ENCODE measurements at regions not wholly inside any gene's neighbourhood (a gene's known extent, or its start where the extent isn't known, plus 50 kb on each side); places are given as distances from the start of the nearest gene placed in this dataset.

DNA sequence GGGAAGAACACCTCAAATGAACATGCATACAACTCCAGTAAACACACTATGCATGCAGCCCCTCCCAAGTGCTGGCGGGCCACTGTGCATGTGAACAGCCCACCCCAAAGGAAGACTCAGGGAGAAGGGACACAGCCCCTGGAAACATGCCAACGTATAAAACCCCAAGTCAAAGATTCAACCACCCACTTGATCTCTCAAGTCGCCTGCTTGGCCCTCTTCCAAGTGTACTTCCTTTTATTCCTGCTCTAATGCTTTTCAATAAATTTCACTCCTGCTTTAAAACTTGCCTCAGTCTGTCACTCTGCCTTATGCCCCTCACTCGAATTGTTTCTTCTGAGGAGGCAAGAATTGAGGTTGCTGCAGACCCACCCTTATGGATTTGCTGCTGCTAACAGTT lies 139.1 kb downstream of the C1D start:
- DNase-seq: no peak

- no peak for DNase-seq
Measured at GRCh38 chr2:67927501-67927900, 135.3 kb downstream of the C1D start.

- DNase-seq: no peak
Measured at GRCh38 chr2:67930156-67930555, 132.6 kb downstream of the C1D start.

GRCh38 chr2:67936969-67937368 lies 125.8 kb downstream of the C1D start:
- no peak for DNase-seq

GRCh38 chr2:67938053-67938452 lies 124.8 kb downstream of the C1D start:
- no peak for DNase-seq

DNA sequence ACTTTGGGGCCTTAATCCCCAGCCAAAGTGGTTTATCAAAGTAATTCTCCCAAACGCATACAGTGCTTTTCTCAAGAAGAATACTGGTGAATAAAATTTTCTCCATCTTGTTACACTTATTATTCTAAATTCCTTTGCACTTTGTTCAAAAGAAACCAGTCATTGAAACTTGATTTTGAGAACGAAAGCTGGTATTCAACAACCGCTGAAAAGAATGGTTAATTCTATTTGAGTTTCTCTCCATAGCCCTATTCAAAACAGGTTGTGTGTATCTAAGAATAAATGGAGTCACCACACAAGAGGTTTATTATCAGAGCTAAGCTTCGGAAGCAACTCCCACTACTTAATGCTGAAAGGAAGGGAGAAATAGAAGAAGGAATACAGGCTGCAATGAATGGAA lies 117.7 kb downstream of the C1D start:
- no peak for DNase-seq

- DNase-seq: no peak
Measured at GRCh38 chr2:67945940-67946339, 116.9 kb downstream of the C1D start.

DNA sequence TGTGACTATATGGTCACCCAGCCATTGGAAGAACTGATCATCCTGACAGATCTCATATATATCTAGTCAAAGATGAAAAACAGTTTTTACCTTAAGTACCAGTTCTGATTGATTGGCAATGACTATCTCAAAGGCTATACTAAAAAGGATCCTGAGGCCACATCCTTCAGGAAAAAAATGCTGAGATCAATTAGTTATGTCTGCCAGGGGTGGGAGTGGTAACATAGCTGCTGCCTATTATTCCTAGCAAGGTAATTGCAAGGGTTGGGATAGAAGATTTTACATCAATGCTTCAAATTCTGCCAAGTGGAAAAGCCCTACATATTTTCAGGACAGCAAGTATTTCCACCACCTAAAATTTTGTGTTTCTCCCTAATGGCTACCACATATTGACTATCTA lies 114.7 kb downstream of the C1D start:
- no peak for DNase-seq

DNA sequence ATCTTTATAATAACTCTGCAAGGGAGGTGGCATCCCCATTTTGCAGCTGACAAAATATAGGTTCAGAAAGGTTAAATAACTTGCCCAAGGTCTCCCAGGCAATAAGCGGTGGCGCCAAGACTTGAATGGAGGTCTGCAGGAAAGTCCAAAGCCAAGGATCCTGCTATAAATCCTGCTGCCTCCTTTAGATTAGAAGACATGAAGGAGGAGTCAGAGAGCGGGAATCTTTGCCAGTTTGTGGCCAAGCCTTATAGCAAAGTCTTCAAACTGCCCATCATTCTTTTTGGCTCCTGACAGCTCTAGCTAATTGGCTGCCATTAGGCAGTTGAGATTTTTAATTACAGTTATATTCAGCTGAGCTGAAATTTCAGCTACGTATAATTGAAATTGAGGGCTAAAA lies 114.3 kb downstream of the C1D start:
- no peak for DNase-seq

DNA sequence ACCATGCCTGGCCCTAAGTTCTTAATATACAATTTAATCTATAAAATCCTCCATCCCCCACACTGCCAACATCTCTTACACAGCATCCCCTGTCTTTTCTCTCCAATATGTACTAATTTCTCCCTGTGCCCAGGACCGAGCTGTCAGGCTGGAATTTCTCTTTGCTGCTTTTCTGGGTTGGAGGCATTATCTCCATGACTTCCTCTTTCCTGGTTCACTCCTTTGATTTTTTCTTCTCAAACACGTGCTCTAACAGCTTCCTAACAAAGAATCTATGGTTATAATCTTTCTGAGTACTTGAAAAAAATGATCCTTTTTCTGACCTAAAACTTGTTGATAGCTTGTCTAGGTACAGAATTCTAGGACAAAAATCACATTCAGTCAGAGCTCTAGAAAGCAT lies 112.8 kb downstream of the C1D start:
- DNase-seq: no peak

- no peak for DNase-seq
Measured at GRCh38 chr2:67950919-67951318, 111.9 kb downstream of the C1D start.

- DNase-seq: no peak
Measured at GRCh38 chr2:67952066-67952465, 110.7 kb downstream of the C1D start.

GRCh38 chr2:67954093-67954748 lies 108.6 kb downstream of the C1D start:
- DNase-seq: no peak

GRCh38 chr2:67955748-67956603 lies 106.8 kb downstream of the C1D start:
- no peak for DNase-seq

- DNase-seq: no peak
Measured at GRCh38 chr2:67965246-67965645, 97.6 kb downstream of the C1D start.

DNA sequence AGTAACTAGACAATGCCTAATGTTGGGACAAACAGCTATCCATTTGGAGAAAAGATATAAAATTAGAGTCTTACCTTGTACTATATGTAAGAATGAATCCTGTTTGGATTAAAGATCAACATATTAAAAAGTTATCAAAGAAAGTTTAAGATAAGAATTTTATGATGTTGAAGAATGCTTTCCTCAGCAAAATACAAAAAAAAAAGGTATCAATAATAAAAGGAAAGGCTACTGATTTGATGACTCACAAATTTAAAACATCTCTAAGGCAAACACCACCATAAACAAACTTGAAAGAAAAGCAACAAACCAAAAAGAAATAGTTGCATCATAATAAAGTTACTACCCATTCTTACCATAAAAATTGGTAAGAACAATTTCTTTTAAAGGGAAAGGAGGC lies 92.7 kb downstream of the C1D start:
- no peak for DNase-seq

DNA sequence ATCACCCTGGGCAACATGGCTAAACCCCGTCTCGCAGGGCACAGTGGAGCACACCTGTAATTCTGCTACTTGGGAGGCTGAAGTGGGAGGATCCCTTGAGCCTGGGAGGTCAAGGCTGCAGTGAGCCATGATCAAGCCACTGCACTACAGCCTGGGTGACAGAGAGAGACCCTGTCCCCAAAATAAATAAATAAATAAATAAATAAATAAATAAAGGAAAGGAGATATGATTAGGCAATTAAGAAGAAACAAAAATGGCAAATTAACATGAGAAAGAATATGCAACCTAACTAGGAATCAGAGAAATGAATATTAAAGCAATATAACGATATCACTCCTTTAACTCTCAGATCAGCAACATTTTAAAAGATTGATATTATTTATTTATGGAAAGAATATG lies 92.3 kb downstream of the C1D start:
- DNase-seq: no peak

DNA sequence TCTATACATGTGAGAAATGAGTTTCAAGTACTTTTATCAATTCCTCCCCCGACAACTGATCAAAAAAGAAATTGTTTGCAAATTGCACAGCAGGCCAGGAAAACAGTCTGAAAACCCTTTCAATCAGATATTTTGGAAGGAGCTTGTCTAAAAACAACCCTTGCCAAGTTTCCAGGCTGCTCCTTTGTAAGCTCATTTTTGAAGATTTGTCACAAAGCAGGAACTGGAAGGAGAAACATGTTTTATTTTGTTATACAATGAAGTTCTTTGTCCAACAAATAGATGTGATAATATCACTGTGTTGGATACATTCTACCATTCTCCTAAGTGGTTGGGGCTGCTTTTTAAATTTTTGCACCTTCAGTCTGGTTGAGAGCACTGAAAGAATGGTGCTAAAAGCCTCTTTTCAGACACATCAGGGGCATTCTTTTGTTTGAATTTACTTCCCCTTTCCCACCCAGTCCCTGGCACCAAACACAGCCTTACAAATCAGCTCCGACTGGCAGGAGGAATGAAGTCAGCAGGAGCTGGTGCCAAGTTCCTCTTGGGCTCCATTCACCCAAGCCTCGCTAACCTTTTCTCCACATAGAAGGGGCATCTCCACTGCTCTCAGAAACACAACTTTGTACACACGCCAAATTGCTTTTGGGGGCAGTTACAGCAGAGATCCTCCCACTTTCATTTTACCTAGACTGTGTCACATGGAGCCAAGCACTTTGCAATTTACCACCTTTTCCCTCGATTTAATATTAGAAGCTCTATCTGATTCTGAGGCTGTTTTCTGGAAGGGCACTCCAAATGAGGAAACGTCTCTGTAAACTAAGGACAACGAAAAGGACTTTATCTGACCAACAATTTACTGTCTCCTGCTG lies 88.0 kb downstream of the C1D start:
- no peak for DNase-seq

DNA sequence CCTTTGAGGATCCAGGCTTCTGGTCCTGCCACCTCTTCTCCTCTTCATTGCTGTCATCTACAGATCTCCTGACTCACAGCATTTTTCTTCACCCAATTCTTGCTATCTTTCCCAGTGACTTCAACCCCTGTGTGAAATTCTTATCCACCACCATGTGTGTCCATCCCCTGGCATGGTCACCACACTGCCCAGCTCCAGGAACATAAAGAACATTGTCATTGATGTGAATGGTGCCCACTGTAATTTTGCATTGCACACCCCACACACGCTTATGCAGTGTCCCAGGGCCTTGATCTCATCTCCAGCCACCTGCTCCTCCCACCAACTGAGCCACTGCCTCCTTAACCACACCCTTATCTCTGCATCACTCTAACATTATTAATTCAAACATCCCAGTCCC lies 85.3 kb downstream of the C1D start:
- DNase-seq: no peak

GRCh38 chr2:67982956-67983355 lies 79.8 kb downstream of the C1D start:
- DNase-seq: no peak

DNA sequence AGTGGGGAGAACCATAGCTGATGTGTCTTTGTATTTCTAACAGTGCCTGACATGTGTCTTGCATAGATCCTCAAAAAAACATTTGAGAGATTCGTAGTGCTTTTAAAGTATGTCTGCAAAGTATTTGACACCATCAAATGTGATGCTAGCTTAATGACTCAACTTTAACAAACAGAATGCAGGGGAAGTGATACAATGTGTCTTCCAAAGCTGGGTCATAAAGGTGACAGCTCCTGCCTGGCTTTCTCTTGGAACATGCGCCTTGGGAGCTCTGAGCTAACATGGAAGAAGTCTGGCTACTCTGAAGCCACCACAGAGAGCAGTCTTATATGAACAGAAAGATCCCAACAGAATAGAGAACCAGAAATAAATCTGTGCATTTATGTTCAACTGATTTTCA lies 78.2 kb downstream of the C1D start:
- DNase-seq: no peak

DNA sequence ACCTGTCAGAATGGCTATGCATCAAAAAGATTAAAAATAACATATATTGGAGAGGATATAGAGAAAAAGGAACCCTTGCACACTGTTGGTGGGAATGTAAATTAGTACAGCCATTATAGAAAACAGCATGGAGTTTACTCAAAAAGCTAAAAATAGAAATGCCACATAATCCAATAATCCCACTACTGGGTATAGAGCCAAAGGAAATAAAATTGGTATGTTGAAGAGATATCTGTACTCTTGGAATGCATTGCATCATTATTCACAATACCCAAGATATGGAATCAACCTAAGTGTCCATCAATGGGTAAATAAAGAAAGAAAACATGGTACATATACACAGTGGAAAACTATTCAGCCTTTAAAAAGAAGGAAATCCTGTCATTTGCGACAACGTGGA lies 77.2 kb downstream of the C1D start:
- DNase-seq: no peak

DNA sequence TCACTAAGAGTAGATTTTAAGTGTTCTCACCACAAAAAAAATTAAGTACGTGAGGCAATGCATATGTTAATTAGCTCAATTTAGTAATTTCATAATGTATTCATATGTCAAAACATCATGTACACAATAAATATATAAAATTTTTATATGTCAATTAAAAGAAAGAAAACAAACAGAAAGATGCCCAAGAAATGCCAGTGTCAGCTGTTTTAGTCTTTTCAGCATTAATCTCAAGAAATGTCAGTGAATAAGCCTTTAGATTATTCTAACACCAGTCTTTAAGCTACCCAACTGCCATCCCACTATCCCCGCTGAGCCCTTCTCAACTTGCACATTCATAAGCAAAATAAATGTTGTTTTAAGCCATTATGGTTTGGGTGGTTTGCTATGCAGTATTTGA lies 76.5 kb downstream of the C1D start:
- no peak for DNase-seq
